Neutrophil (primary cell): ENCODE measurements at regions not wholly inside any gene's neighbourhood (a gene's known extent, or its start where the extent isn't known, plus 50 kb on each side); places are given as distances from the start of the nearest gene placed in this dataset.

Experiments
- H3K27ac ChIP-seq: fragments of 200-600 bp; sonication (generic); 2 replicates; pipeline ENCODE4 v1.5.1; 2016; ENCODE audit warnings: mild to moderate bottlenecking, moderate library complexity
- H3K27me3 ChIP-seq: fragments of 200-600 bp; sonication (generic); 2 replicates; pipeline ENCODE4 v1.6.0; 2016; ENCODE audit warnings: mild to moderate bottlenecking
- H3K36me3 ChIP-seq: fragments of 200-600 bp; sonication (generic); 2 replicates; pipeline ENCODE4 v1.5.1; 2017
- H3K4me1 ChIP-seq, 2 experiments: fragments of 200-600 bp in 1 of 2; sonication (generic) in 1 of 2; 1 replicate in 1 of 2; 2 replicates in 1 of 2; pipeline versions ENCODE4 v1.5.1 to v1.6.1; 2013 to 2016; ENCODE audit warnings: low read depth in 1 of 2, low read length in 1 of 2, mild to moderate bottlenecking in 1 of 2, moderate library complexity in 1 of 2; ENCODE audit not compliant: control insufficient read depth in 1 of 2, insufficient read depth in 1 of 2
- H3K4me3 ChIP-seq, 2 experiments: fragments of 200-600 bp in 1 of 2; sonication (generic) in 1 of 2; 1 replicate in 1 of 2; 2 replicates in 1 of 2; pipeline ENCODE4 v1.5.1; 2013 to 2016; ENCODE audit warnings: low read depth in 1 of 2, low read length in 1 of 2, mild to moderate bottlenecking in 1 of 2, moderate library complexity in 1 of 2
- H3K9me3 ChIP-seq: fragments of 200-600 bp; sonication (generic); 2 replicates; pipeline ENCODE4 v1.5.1; 2016
- CTCF ChIP-seq: fragments of 200-600 bp; sonication (generic); IDR thresholded peaks from 2 replicates; pipeline ENCODE4 v1.5.1; 2016; ENCODE audit warnings: antibody characterized with exemption

GRCh38 chr1:193355626-193356025 lies 169.2 kb upstream of the B3GALT2 start:
- no peaks in the 10 kb centered on the region for H3K27me3 ChIP-seq
- H3K4me1 ChIP-seq = no peaks in the 10 kb centered on the region
- TF ChIP-seq CTCF = no peak
- no peaks in the 10 kb centered on the region for H3K36me3 ChIP-seq
- no peak overlapping the region for H3K27ac ChIP-seq
- H3K9me3 ChIP-seq = no peaks in the 10 kb centered on the region
- H3K4me3 ChIP-seq = no peak overlapping the region

GRCh38 chr1:193355178-193355577 lies 168.8 kb upstream of the B3GALT2 start:
- no peak for TF ChIP-seq CTCF
- no peak overlapping the region for H3K4me3 ChIP-seq
- no peaks in the 10 kb centered on the region for H3K4me1 ChIP-seq
- H3K36me3 ChIP-seq = no peaks in the 10 kb centered on the region
- no peaks in the 10 kb centered on the region for H3K27me3 ChIP-seq
- no peaks in the 10 kb centered on the region for H3K9me3 ChIP-seq
- H3K27ac ChIP-seq = no peak overlapping the region

GRCh38 chr1:193348769-193349535 lies 162.5 kb upstream of the B3GALT2 start:
- no peaks in the 10 kb centered on the region for H3K4me1 ChIP-seq
- H3K9me3 ChIP-seq = no peaks in the 10 kb centered on the region
- TF ChIP-seq CTCF = no peak
- no peaks in the 10 kb centered on the region for H3K36me3 ChIP-seq
- H3K27ac ChIP-seq = no peak overlapping the region
- H3K4me3 ChIP-seq = no peak overlapping the region
- no peaks in the 10 kb centered on the region for H3K27me3 ChIP-seq

- H3K36me3 ChIP-seq = no peaks in the 10 kb centered on the region
- no peaks in the 10 kb centered on the region for H3K9me3 ChIP-seq
- H3K27ac ChIP-seq = no peak overlapping the region
- no peaks in the 10 kb centered on the region for H3K27me3 ChIP-seq
- no peak for TF ChIP-seq CTCF
- no peaks in the 10 kb centered on the region for H3K4me1 ChIP-seq
- no peak overlapping the region for H3K4me3 ChIP-seq
Observed at GRCh38 chr1:193348091-193348768, 161.8 kb upstream of the B3GALT2 start.

- Histone ChIP-seq H3K9me3 (no peaks in the 10 kb centered on the region), H3K4me3 (no peak overlapping the region), H3K27me3 (no peaks in the 10 kb centered on the region), H3K36me3 (no peaks in the 10 kb centered on the region), H3K27ac (no peak overlapping the region), H3K4me1 (no peaks in the 10 kb centered on the region)
- no peak for TF ChIP-seq CTCF
Observed at GRCh38 chr1:193346085-193346484, 159.7 kb upstream of the B3GALT2 start.
